ENCODE measurements at regions not wholly inside any gene's neighbourhood (a gene's known extent, or its start where the extent isn't known, plus 50 kb on each side); places are given as distances from the start of the nearest gene placed in this dataset.

DNA sequence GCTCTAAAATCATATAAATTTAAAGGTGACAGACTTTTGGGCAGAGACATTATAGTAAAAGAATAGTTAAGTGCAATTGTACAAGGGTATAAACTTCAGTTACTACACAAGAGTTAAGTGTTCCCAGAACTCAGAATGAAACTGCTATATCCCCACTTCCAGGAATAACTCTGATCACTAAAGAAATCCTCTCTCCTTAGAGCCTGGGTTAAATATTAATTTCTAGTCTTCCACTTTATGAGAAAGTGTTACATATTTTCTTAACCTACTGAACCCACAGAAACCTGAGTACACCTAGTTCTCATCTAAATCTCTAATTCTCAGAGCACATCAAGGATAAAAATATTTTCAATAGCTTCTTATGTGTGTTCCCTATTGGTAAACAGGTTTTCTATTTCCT is 99.1 kb upstream of the USP38 start:
- TF ChIP-seq POLR2AphosphoS5 (IDR thresholded peaks at IDR 0.05; ENCODE audit: low read depth, low read length) (no peak), ZBTB21 (CRISPR knock-in tag; IDR thresholded peaks at IDR 0.05) (no peak), MXI1 (IDR thresholded peaks at IDR 0.05; ENCODE audit: borderline replicate concordance, low read depth, low read length) (no peak)
